GM12874 (cell line): ENCODE measurements at regions not wholly inside any gene's neighbourhood (a gene's known extent, or its start where the extent isn't known, plus 50 kb on each side); places are given as distances from the start of the nearest gene placed in this dataset.

Experiments
- TF ChIP-seq, protein P1 (sequence below): IDR thresholded peaks from 2 replicates; pipeline ENCODE4 v1.5.1; 2011; ENCODE audit warnings: low read depth, mild to moderate bottlenecking, control low read depth, low read length, moderate library complexity; ENCODE audit not compliant: insufficient read depth

GRCh38 chr15:35307676-35308075 lies 222.6 kb upstream of the NANOGP8 start:
- TF ChIP-seq, protein P1, sequence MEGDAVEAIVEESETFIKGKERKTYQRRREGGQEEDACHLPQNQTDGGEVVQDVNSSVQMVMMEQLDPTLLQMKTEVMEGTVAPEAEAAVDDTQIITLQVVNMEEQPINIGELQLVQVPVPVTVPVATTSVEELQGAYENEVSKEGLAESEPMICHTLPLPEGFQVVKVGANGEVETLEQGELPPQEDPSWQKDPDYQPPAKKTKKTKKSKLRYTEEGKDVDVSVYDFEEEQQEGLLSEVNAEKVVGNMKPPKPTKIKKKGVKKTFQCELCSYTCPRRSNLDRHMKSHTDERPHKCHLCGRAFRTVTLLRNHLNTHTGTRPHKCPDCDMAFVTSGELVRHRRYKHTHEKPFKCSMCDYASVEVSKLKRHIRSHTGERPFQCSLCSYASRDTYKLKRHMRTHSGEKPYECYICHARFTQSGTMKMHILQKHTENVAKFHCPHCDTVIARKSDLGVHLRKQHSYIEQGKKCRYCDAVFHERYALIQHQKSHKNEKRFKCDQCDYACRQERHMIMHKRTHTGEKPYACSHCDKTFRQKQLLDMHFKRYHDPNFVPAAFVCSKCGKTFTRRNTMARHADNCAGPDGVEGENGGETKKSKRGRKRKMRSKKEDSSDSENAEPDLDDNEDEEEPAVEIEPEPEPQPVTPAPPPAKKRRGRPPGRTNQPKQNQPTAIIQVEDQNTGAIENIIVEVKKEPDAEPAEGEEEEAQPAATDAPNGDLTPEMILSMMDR = no peak

DNA sequence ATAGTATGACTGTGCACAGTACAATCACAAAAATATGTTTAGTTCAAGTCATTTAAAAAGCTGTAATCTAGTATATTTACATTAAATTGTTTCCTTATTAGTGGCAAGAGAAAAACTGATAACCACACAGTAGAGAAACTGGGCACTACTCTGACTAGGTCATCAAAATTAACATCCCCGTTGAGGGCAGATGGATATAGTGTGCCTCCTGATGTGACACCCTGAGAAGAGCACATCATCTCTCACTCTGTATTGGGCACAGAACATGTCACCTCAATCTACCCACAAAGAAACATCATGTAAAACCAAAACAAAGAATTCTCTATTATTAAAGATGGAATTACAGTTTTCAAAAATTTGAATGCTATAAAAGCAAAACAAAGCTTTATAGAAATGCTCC lies 221.9 kb upstream of the NANOGP8 start:
- TF ChIP-seq, protein P1 = no peak

DNA sequence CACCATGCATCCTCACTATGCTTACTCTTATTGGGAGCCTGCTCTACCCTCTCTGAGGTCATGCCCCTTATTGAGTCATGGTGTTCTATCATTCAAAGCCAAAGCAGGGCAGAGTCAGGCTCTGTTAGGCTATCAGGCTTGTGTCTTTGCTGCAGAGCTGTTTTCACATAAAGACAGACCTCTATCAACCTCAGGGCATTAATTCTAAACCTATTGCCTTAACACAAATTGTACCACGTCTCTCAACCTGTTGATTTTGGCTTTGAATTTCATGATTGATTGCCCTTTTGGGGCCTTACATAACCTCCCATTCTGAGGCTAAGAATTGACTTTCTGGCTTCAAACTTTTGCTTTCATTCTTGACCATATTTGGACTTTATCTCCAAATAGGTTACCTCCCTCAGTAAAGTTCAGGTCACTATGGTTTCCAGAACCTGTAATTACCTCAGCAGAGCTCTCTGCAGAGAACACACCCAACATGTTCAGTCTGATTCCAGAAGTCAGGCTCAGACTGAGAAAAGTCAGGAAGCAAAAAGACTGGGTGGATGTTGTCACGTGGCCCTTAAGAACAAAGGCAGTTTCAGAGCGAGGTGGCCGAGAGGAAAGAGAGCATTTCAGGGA lies 221.4 kb upstream of the NANOGP8 start:
- TF ChIP-seq, protein P1 = no peak

- TF ChIP-seq, protein P1 = no peak
These were observed 220.9 kb upstream of the NANOGP8 start for GRCh38 chr15:35305946-35306345.

DNA sequence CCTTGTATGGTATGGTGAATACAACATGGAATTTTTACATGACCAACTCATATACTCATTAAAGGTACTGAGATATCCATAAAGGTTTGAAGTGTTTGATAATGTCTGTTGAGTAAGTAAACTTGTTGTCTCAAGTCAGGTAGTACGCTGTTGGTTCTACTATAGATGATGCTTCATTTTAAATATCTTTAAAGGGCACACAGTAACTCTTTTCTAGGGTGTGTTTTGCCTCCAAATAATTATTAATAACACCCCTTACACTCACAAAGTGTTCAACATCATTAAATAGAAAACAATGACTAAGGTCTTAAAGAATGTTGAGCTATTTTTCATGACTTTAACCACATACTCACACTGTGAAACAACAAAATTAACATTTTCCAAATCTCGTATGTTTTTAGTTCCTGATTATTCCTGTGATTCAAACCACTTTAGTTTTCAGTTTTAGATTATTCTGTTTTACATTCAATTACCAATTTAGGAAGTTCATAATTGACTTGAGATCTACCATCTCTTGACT lies 220.0 kb upstream of the NANOGP8 start:
- TF ChIP-seq, protein P1 = no peak

DNA sequence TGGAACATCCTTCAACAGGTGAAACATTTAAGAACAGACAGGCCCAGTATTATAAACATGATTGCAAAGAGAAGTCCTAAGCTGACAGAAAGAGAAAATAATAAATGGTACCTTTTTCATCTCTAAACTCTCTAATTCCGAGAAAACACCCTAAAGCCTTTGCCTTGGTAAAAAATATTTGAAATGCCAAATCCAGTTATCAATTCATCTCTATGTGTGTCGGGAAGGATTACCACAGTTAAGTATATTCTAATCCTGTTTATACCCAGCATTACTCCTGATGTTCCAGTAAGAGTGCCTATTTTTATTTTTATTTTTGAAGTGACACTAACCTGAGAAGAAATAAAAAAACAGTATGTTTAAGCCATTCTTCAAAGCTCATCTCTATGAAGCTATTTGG lies 219.3 kb upstream of the NANOGP8 start:
- TF ChIP-seq, protein P1 = no peak

- TF ChIP-seq, protein P1 = no peak
These were observed 217.2 kb upstream of the NANOGP8 start for GRCh38 chr15:35302334-35302733.
